ENCODE measurements at regions not wholly inside any gene's neighbourhood (a gene's known extent, or its start where the extent isn't known, plus 50 kb on each side); places are given as distances from the start of the nearest gene placed in this dataset.

DNA sequence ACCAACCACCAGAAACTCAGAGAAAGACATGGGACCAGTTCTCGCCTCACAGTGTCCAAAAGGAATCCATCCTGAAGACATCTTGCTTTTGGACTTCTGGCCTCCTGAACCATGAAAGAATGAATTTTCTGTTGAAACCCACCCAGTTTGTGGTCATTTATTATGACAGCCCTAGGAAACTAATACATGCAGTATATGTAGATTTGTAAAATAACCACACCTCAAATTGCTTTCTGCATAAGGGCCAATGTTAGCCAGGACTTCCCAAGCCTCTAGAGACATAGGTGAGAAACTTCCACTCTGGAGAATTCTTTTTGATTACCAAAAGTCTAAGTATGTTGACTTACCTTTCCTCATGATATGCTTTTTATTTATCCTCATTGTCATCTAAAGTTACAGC lies 210.5 kb upstream of the SP4 start:
- no peaks in the 10 kb centered on the region; a peak in 1 of 4 replicates for H3K27me3 ChIP-seq (replicated peaks in 1 of 2; ENCODE audit: control insufficient read depth in 2 of 2, insufficient read depth in 2 of 2, low read length in 1 of 2)
- ATAC-seq (no peak), DNase-seq (ENCODE audit: low read depth, low spot score) (no peak), FAIRE-seq (no peak)
- BruUV-seq (replicated peaks), result no TSS peak
- no peak overlapping the region for H2AFZ ChIP-seq (ENCODE audit: control insufficient read depth, low read depth, low read length)
- H3K27ac ChIP-seq (ENCODE audit: control insufficient read depth, insufficient read depth), result no peak overlapping the region
- TF ChIP-seq MTA3 (IDR thresholded peaks at IDR 0.05; ENCODE audit: borderline replicate concordance, low read length) (no peak), HSF1 (IDR thresholded peaks at IDR 0.05; ENCODE audit: low read depth, low read length) (no peak), HDAC2 (IDR thresholded peaks at IDR 0.05) (no peak), STAT1 (conservative IDR thresholded peaks at IDR 0.05) (no peak), ZNF384 (IDR thresholded peaks at IDR 0.05; ENCODE audit: borderline replicate concordance, low read depth, low read length) (no peak), RELA (IDR thresholded peaks at IDR 0.05; ENCODE audit: borderline replicate concordance, partially characterized antibody) (no peak), POLR2AphosphoS5 (IDR thresholded peaks at IDR 0.05; ENCODE audit: low read length) (no peak), NR2F1 (conservative IDR thresholded peaks at IDR 0.05) (no peak), RAD51 (IDR thresholded peaks at IDR 0.05) (no peak), KAT2A (conservative IDR thresholded peaks at IDR 0.05; ENCODE audit: control insufficient read depth, low read depth, low read length) (no peak), REST (IDR thresholded peaks at IDR 0.05; ENCODE audit: low read depth, low read length) (no peak), SP1 (IDR thresholded peaks at IDR 0.05; ENCODE audit: low read depth, low read length) (no peak)
- TF ChIP-seq, protein P1, sequence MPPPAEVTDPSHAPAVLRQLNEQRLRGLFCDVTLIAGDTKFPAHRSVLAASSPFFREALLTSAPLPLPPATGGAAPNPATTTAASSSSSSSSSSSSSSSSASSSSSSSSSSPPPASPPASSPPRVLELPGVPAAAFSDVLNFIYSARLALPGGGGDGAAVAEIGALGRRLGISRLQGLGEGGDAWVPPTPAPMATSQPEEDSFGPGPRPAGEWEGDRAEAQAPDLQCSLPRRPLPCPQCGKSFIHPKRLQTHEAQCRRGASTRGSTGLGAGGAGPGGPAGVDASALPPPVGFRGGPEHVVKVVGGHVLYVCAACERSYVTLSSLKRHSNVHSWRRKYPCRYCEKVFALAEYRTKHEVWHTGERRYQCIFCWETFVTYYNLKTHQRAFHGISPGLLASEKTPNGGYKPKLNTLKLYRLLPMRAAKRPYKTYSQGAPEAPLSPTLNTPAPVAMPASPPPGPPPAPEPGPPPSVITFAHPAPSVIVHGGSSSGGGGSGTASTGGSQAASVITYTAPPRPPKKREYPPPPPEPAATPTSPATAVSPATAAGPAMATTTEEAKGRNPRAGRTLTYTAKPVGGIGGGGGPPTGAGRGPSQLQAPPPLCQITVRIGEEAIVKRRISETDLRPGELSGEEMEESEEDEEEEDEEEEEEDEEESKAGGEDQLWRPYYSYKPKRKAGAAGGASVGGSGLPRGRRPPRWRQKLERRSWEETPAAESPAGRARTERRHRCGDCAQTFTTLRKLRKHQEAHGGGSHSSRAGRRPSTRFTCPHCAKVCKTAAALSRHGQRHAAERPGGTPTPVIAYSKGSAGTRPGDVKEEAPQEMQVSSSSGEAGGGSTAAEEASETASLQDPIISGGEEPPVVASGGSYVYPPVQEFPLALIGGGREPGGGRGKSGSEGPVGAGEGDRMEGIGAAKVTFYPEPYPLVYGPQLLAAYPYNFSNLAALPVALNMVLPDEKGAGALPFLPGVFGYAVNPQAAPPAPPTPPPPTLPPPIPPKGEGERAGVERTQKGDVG (CRISPR knock-in tag; IDR thresholded peaks at IDR 0.05), result no peak
- SMC1A ChIA-PET (ENCODE audit: uncharacterized antibody, unreplicated experiment), result no interaction called here
- H3K9me3 ChIP-seq (replicated peaks; ENCODE audit: control insufficient read depth, insufficient read depth, low read length), result no peaks in the 10 kb centered on the region
- H3K4me2 ChIP-seq (ENCODE audit: control insufficient read depth, insufficient read depth), result no peak overlapping the region
- no peak overlapping the region for H3K9ac ChIP-seq (ENCODE audit: control insufficient read depth, insufficient read depth, low read length)
- POLR2A ChIA-PET, result no interaction called here
- no peaks in the 10 kb centered on the region for H4K20me1 ChIP-seq (ENCODE audit: control insufficient read depth, insufficient read depth)
- H3K4me1 ChIP-seq (ENCODE audit: control insufficient read depth, insufficient read depth, low read length), result no peaks in the 10 kb centered on the region
- H3K4me3 ChIP-seq, result no peak overlapping the region
- RAD21 ChIA-PET (ENCODE audit: unreplicated experiment), result no interaction called here
- intact Hi-C loops (cut with micrococcal nuclease; ENCODE audit: unreplicated experiment), result no loop called here
- in situ Hi-C loops (cut with MboI), result no loop called here
- no peaks in the 10 kb centered on the region for H3K36me3 ChIP-seq (ENCODE audit: control insufficient read depth in 2 of 2, insufficient read depth in 2 of 2, low read length in 1 of 2)
- CTCF ChIA-PET, result no interaction called here
- WGBS (ENCODE audit: insufficient coverage, insufficient replicate concordance, low lambda C conversion rate, missing lambda C conversion rate), result 29% methylated on average over 1 of the region's 1 CpG
- H3K79me2 ChIP-seq (ENCODE audit: control insufficient read depth, insufficient read depth, low read length), result no peaks in the 10 kb centered on the region
